ENCODE measurements at regions not wholly inside any gene's neighbourhood (a gene's known extent, or its start where the extent isn't known, plus 50 kb on each side); places are given as distances from the start of the nearest gene placed in this dataset.

GRCh38 chr2:192559587-192559986 lies 364.9 kb upstream of the TMEFF2 start:
- H3K36me3 Mint-ChIP-seq = no peaks in the 10 kb centered on the region
- ChIA-PET CTCF (no interaction called here), POLR2A (no interaction called here)
- no peaks in the 10 kb centered on the region for H3K27me3 Mint-ChIP-seq
- no peak overlapping the region for H3K4me3 ChIP-seq (ENCODE audit: control insufficient read depth in 1 of 2, extremely low read depth in 1 of 2, low read length in 1 of 2)
- no CpG with 5 or more reads among the region's 1 CpG for WGBS (ENCODE audit: insufficient coverage)
- no peaks in the 10 kb centered on the region for H3K9me3 ChIP-seq
- H3K36me3 ChIP-seq (ENCODE audit: control insufficient read depth in 2 of 2, extremely low read depth in 1 of 2, insufficient read depth in 1 of 2, low read length in 1 of 2) = no peaks in the 10 kb centered on the region
- H3K27ac Mint-ChIP-seq = no peak overlapping the region
- DNase-seq = no peak
- no peak overlapping the region for H3K4me3 Mint-ChIP-seq
- no peak overlapping the region for H3K27ac ChIP-seq (ENCODE audit: low read length)
- H3K4me1 ChIP-seq (ENCODE audit: control insufficient read depth in 1 of 2, extremely low read depth in 1 of 2, insufficient read depth in 2 of 2, low read length in 2 of 2) = no peaks in the 10 kb centered on the region
- no peaks in the 10 kb centered on the region for H3K27me3 ChIP-seq (replicated peaks in 1 of 2; ENCODE audit: control insufficient read depth in 2 of 2, extremely low read depth in 1 of 2, insufficient read depth in 2 of 2, low read length in 1 of 2)
- ATAC-seq (replicated peaks in 1 of 4) = no peak
- peaks cover 0 to 3% (median 0%) of the 10 kb centered on the region in 3 donors for H3K9me3 Mint-ChIP-seq
- H3K4me1 Mint-ChIP-seq = no peaks in the 10 kb centered on the region

- no peak for DNase-seq
- ChIA-PET POLR2A (no interaction called here), CTCF (no interaction called here)
- no peak overlapping the region for H3K27ac Mint-ChIP-seq
- WGBS (ENCODE audit: insufficient coverage) = no CpG with 5 or more reads among the region's 1 CpG
- H3K4me3 Mint-ChIP-seq = no peak overlapping the region
- no peaks in the 10 kb centered on the region for H3K27me3 Mint-ChIP-seq
- Histone ChIP-seq H3K4me3 (ENCODE audit: control insufficient read depth in 1 of 2, extremely low read depth in 1 of 2, low read length in 1 of 2) (no peak overlapping the region), H3K27ac (ENCODE audit: low read length) (no peak overlapping the region), H3K4me1 (ENCODE audit: control insufficient read depth in 1 of 2, extremely low read depth in 1 of 2, insufficient read depth in 2 of 2, low read length in 2 of 2) (no peaks in the 10 kb centered on the region), H3K27me3 (replicated peaks in 1 of 2; ENCODE audit: control insufficient read depth in 2 of 2, extremely low read depth in 1 of 2, insufficient read depth in 2 of 2, low read length in 1 of 2) (no peaks in the 10 kb centered on the region), H3K36me3 (ENCODE audit: control insufficient read depth in 2 of 2, extremely low read depth in 1 of 2, insufficient read depth in 1 of 2, low read length in 1 of 2) (no peaks in the 10 kb centered on the region), H3K9me3 (no peaks in the 10 kb centered on the region)
- no peaks in the 10 kb centered on the region for H3K4me1 Mint-ChIP-seq
- H3K9me3 Mint-ChIP-seq = peaks cover 0 to 3% (median 0%) of the 10 kb centered on the region in 3 donors
- no peak for ATAC-seq (replicated peaks in 1 of 4)
- H3K36me3 Mint-ChIP-seq = no peaks in the 10 kb centered on the region
These were observed 363.9 kb upstream of the TMEFF2 start for GRCh38 chr2:192558637-192559036.

GRCh38 chr2:192555740-192556139 lies 361.0 kb upstream of the TMEFF2 start:
- Histone ChIP-seq H3K36me3 (ENCODE audit: control insufficient read depth in 2 of 2, extremely low read depth in 1 of 2, insufficient read depth in 1 of 2, low read length in 1 of 2) (no peaks in the 10 kb centered on the region), H3K4me1 (ENCODE audit: control insufficient read depth in 1 of 2, extremely low read depth in 1 of 2, insufficient read depth in 2 of 2, low read length in 2 of 2) (no peaks in the 10 kb centered on the region), H3K27me3 (replicated peaks in 1 of 2; ENCODE audit: control insufficient read depth in 2 of 2, extremely low read depth in 1 of 2, insufficient read depth in 2 of 2, low read length in 1 of 2) (no peaks in the 10 kb centered on the region), H3K27ac (ENCODE audit: low read length) (no peak overlapping the region), H3K9me3 (no peaks in the 10 kb centered on the region), H3K4me3 (ENCODE audit: control insufficient read depth in 1 of 2, extremely low read depth in 1 of 2, low read length in 1 of 2) (no peak overlapping the region)
- no CpG with 5 or more reads among the region's 3 CpGs for WGBS (ENCODE audit: insufficient coverage)
- H3K27me3 Mint-ChIP-seq = no peaks in the 10 kb centered on the region
- H3K4me3 Mint-ChIP-seq = no peak overlapping the region
- H3K9me3 Mint-ChIP-seq = peaks cover 0 to under 1% (median 0%) of the 10 kb centered on the region in 3 donors
- no peak overlapping the region for H3K27ac Mint-ChIP-seq
- DNase-seq = no peak
- no peak for ATAC-seq (replicated peaks in 1 of 4)
- ChIA-PET POLR2A (no interaction called here), CTCF (no interaction called here)
- no peaks in the 10 kb centered on the region for H3K4me1 Mint-ChIP-seq
- no peaks in the 10 kb centered on the region for H3K36me3 Mint-ChIP-seq

GRCh38 chr2:192551760-192552159 lies 357.0 kb upstream of the TMEFF2 start:
- Mint-ChIP-seq H3K9me3 (no peaks in the 10 kb centered on the region), H3K36me3 (no peaks in the 10 kb centered on the region), H3K27ac (no peak overlapping the region), H3K4me1 (no peaks in the 10 kb centered on the region), H3K27me3 (no peaks in the 10 kb centered on the region), H3K4me3 (no peak overlapping the region)
- ATAC-seq (replicated peaks in 1 of 4) (no peak), DNase-seq (no peak)
- Histone ChIP-seq H3K4me3 (ENCODE audit: control insufficient read depth in 1 of 2, extremely low read depth in 1 of 2, low read length in 1 of 2) (no peak overlapping the region), H3K27me3 (replicated peaks in 1 of 2; ENCODE audit: control insufficient read depth in 2 of 2, extremely low read depth in 1 of 2, insufficient read depth in 2 of 2, low read length in 1 of 2) (no peaks in the 10 kb centered on the region), H3K4me1 (ENCODE audit: control insufficient read depth in 1 of 2, extremely low read depth in 1 of 2, insufficient read depth in 2 of 2, low read length in 2 of 2) (no peaks in the 10 kb centered on the region), H3K27ac (ENCODE audit: low read length) (no peak overlapping the region), H3K36me3 (ENCODE audit: control insufficient read depth in 2 of 2, extremely low read depth in 1 of 2, insufficient read depth in 1 of 2, low read length in 1 of 2) (no peaks in the 10 kb centered on the region), H3K9me3 (no peaks in the 10 kb centered on the region)
- 86% methylated on average over 1 of the region's 3 CpGs for WGBS (ENCODE audit: insufficient coverage)
- ChIA-PET CTCF (no interaction called here), POLR2A (no interaction called here)

- Histone ChIP-seq H3K27me3 (replicated peaks in 1 of 2; ENCODE audit: control insufficient read depth in 2 of 2, extremely low read depth in 1 of 2, insufficient read depth in 2 of 2, low read length in 1 of 2) (no peaks in the 10 kb centered on the region), H3K9me3 (no peaks in the 10 kb centered on the region), H3K36me3 (ENCODE audit: control insufficient read depth in 2 of 2, extremely low read depth in 1 of 2, insufficient read depth in 1 of 2, low read length in 1 of 2) (no peaks in the 10 kb centered on the region), H3K27ac (ENCODE audit: low read length) (no peak overlapping the region), H3K4me1 (ENCODE audit: control insufficient read depth in 1 of 2, extremely low read depth in 1 of 2, insufficient read depth in 2 of 2, low read length in 2 of 2) (no peaks in the 10 kb centered on the region), H3K4me3 (ENCODE audit: control insufficient read depth in 1 of 2, extremely low read depth in 1 of 2, low read length in 1 of 2) (no peak overlapping the region)
- H3K36me3 Mint-ChIP-seq = no peaks in the 10 kb centered on the region
- H3K4me1 Mint-ChIP-seq = no peaks in the 10 kb centered on the region
- H3K4me3 Mint-ChIP-seq = no peak overlapping the region
- H3K9me3 Mint-ChIP-seq = no peaks in the 10 kb centered on the region
- ChIA-PET POLR2A (no interaction called here), CTCF (no interaction called here)
- H3K27me3 Mint-ChIP-seq = no peaks in the 10 kb centered on the region
- WGBS (ENCODE audit: insufficient coverage) = no CpG with 5 or more reads among the region's 3 CpGs
- ATAC-seq (replicated peaks in 1 of 4) (no peak), DNase-seq (no peak)
- no peak overlapping the region for H3K27ac Mint-ChIP-seq
These were observed 351.8 kb upstream of the TMEFF2 start for GRCh38 chr2:192546565-192546964.

- Histone ChIP-seq H3K36me3 (ENCODE audit: control insufficient read depth in 2 of 2, extremely low read depth in 1 of 2, insufficient read depth in 1 of 2, low read length in 1 of 2) (no peaks in the 10 kb centered on the region), H3K9me3 (no peaks in the 10 kb centered on the region), H3K27me3 (replicated peaks in 1 of 2; ENCODE audit: control insufficient read depth in 2 of 2, extremely low read depth in 1 of 2, insufficient read depth in 2 of 2, low read length in 1 of 2) (no peaks in the 10 kb centered on the region), H3K27ac (ENCODE audit: low read length) (no peak overlapping the region), H3K4me3 (ENCODE audit: control insufficient read depth in 1 of 2, extremely low read depth in 1 of 2, low read length in 1 of 2) (no peak overlapping the region), H3K4me1 (ENCODE audit: control insufficient read depth in 1 of 2, extremely low read depth in 1 of 2, insufficient read depth in 2 of 2, low read length in 2 of 2) (no peaks in the 10 kb centered on the region)
- DNase-seq (no peak), ATAC-seq (replicated peaks in 1 of 4) (no peak)
- Mint-ChIP-seq H3K4me3 (no peak overlapping the region), H3K4me1 (no peaks in the 10 kb centered on the region), H3K9me3 (no peaks in the 10 kb centered on the region), H3K36me3 (no peaks in the 10 kb centered on the region), H3K27me3 (no peaks in the 10 kb centered on the region), H3K27ac (no peak overlapping the region)
- CTCF ChIA-PET = no interaction called here
- no CpG with 5 or more reads among the region's 4 CpGs for WGBS (ENCODE audit: insufficient coverage)
- POLR2A ChIA-PET = no interaction called here
These were observed 349.7 kb upstream of the TMEFF2 start for GRCh38 chr2:192544371-192544955.

Data from T-cell (primary cell).